ENCODE measurements at regions not wholly inside any gene's neighbourhood (a gene's known extent, or its start where the extent isn't known, plus 50 kb on each side); places are given as distances from the start of the nearest gene placed in this dataset.

DNA sequence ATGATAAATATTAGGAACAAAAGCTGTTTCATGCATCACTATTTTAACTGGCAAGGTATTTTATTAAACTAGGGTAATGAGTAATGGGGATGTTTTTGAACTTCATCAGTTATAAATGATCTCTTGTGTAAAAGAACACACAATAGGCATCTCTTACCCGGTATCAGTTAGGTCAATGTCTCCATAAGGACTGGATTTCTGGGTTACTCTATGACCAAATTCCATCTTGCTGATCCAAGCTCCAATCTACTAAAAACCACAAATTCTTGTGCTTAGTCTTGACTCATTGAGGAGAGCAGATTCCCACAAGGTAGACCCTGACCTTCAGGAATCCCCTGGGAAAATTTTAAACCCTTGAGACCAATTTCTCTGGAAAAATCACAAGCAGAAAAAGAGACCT lies 1167.7 kb downstream of the XPNPEP1 start:
- TF ChIP-seq CTCF (conservative IDR thresholded peaks at IDR 0.05; ENCODE audit: low read length): no peak
- no peak for TF ChIP-seq EZH2phosphoT487 (IDR thresholded peaks at IDR 0.05; ENCODE audit: borderline replicate concordance)

All from Loucy (cell line).